ENCODE measurements at regions not wholly inside any gene's neighbourhood (a gene's known extent, or its start where the extent isn't known, plus 50 kb on each side); places are given as distances from the start of the nearest gene placed in this dataset.

DNA sequence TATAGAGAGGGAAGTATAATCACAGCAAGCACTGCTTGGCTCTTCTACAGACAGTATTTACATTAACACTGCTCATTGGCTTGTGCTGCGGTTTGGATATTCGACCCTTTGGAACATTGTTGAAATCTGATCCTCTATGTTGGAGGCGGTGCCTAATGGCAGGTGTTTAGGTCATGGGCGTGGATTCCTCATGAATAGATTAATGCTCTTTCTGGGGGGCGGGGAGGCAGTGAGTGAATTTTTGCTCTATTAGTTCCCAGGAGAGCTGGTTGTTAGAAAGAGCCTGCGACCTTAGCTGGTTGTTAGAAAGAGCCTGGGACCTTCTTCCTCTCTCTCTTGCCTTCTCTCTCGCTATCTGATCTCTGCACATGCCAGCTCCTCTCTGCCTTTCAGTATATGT lies 77.3 kb upstream of the SVIL start:
- DNase-seq = peak; percentile 59
- Histone ChIP-seq H3K9me3 (no peaks in the 10 kb centered on the region; the same call in 1 of the 2 replicates), H3K36me3 (no peaks in the 10 kb centered on the region), H3K27me3 (no peaks in the 10 kb centered on the region), H3K4me3 (ENCODE audit: low read depth, low read length) (no peak overlapping the region), H3K4me1 (no peaks in the 10 kb centered on the region)
- TF ChIP-seq, protein P1, sequence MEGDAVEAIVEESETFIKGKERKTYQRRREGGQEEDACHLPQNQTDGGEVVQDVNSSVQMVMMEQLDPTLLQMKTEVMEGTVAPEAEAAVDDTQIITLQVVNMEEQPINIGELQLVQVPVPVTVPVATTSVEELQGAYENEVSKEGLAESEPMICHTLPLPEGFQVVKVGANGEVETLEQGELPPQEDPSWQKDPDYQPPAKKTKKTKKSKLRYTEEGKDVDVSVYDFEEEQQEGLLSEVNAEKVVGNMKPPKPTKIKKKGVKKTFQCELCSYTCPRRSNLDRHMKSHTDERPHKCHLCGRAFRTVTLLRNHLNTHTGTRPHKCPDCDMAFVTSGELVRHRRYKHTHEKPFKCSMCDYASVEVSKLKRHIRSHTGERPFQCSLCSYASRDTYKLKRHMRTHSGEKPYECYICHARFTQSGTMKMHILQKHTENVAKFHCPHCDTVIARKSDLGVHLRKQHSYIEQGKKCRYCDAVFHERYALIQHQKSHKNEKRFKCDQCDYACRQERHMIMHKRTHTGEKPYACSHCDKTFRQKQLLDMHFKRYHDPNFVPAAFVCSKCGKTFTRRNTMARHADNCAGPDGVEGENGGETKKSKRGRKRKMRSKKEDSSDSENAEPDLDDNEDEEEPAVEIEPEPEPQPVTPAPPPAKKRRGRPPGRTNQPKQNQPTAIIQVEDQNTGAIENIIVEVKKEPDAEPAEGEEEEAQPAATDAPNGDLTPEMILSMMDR (IDR thresholded peaks at IDR 0.05; ENCODE audit: low read depth, low read length) = no peak

DNA sequence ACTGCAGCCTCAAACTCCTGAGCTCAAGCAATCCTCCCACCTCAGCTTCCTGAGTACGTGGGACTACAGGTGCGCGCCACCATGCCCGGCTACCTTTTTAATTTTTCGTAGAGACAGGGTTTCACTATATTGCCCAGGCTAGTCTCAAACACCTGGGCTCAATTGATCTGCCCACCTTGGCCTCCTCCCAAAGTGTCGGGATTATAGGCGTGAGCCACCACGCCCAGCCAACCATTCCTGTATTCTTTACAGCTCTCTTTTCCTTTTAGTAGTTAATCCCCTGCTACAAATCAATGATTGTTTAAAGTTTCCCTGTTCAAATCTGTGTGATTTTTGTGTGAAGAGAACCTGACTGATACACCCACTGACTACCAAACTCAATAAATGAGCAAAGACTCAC lies 75.4 kb upstream of the SVIL start:
- Histone ChIP-seq H3K4me3 (ENCODE audit: low read depth, low read length) (no peak overlapping the region), H3K4me1 (no peaks in the 10 kb centered on the region), H3K27me3 (no peaks in the 10 kb centered on the region), H3K9me3 (no peaks in the 10 kb centered on the region), H3K36me3 (no peaks in the 10 kb centered on the region)
- TF ChIP-seq, protein P1 (IDR thresholded peaks at IDR 0.05; ENCODE audit: low read depth, low read length) = no peak
- no peak for DNase-seq

DNA sequence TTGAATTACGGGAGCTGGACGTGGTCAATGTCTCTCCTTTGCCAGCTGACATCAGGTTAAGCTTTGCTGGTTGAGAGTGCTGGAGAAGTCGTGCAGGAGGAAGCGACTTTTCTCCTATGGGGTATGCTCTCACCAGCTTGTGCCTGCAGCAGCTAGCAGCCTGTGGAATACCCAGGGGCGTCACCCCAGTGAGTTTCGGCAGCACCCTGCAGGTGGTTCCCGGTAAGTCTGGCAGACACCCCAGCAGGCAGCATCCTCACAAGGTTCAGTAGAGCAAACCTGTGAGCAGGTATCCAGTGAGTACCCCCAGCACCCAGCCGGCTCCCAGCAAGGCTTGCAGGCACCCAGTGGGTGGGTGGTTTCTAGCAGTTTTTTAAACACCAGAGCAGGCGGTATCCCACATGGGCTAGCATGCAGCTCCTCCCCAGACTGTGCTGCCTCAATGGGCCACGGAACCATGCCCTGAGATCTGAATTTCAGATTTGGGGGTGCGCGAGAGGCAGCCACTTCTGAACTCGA lies 74.8 kb upstream of the SVIL start:
- Histone ChIP-seq H3K4me1 (no peaks in the 10 kb centered on the region), H3K4me3 (ENCODE audit: low read depth, low read length) (no peak overlapping the region), H3K27me3 (no peaks in the 10 kb centered on the region), H3K9me3 (no peaks in the 10 kb centered on the region), H3K36me3 (no peaks in the 10 kb centered on the region)
- no peak for DNase-seq
- TF ChIP-seq, protein P1 (IDR thresholded peaks at IDR 0.05; ENCODE audit: low read depth, low read length) = no peak

DNA sequence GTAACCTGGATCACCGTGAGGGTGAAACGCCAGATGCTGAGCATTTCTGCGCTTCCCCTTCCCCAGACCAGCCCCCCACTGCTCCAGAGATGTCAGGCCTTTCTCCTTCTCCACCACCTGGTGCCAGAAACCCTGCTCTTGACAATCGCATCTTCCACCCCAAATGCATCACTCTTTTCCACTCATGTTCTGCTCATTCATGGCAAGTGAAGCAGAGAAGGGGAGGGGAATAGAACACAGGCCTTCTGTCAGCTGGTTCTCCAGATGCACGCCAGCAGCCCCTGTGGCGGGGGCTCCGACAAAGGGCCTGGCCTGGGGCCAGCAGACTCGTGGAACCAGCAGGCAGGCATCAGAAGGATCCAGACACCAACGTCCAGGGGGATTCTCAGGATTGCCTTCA lies 68.5 kb upstream of the SVIL start:
- H3K27me3 ChIP-seq = no peaks in the 10 kb centered on the region
- no peak overlapping the region for H3K4me3 ChIP-seq (ENCODE audit: low read depth, low read length)
- no peaks in the 10 kb centered on the region for H3K36me3 ChIP-seq
- TF ChIP-seq, protein P1 (IDR thresholded peaks at IDR 0.05; ENCODE audit: low read depth, low read length) = no peak
- H3K9me3 ChIP-seq = no peaks in the 10 kb centered on the region
- peaks cover 16% of the 10 kb centered on the region for H3K4me1 ChIP-seq
- peak; percentile 93 for DNase-seq

DNA sequence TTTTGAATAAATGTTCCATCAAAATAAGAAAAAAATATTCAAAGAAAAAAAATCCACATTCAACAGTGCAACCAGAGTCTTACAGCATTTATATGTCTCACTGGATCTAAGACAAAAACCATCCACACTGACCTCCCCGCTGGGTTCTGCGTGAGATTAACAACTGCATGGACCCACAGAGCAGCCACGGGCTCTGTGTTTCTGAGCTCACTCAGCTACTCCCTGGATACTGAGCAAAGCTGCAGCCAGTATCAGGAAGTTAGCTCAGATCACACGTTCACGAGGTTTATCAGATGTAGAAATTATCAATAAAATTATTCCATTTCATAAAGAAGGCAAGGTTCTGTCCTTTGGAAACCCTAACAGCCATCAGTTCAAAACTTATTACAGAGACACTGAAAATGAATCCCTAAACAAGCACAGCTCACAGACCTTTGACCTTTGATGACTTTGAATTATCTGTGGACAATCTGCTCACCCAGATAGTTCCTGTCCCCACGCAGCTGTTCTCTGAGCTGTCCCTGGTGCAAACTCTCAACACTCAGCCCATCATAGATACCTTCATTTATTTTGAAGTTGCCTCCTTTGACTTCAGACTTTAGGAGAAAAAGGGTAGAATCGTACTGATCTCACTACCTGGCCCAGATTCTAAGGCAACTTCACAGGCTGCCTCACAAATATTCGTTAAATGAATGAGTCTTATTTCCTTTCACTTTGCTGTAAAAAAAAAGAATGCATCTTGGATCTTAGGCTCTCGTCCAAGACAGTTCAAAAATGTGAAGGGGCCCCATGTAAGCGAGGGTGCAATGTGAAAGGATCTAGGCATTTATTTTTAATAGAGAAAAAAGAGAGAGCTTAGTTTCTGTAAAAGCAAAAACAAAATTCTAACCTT lies 67.7 kb upstream of the SVIL start:
- Histone ChIP-seq H3K9me3 (no peaks in the 10 kb centered on the region), H3K27me3 (no peaks in the 10 kb centered on the region), H3K36me3 (no peaks in the 10 kb centered on the region), H3K4me1 (peaks cover 16% of the 10 kb centered on the region), H3K4me3 (ENCODE audit: low read depth, low read length) (no peak overlapping the region)
- no peak for DNase-seq
- TF ChIP-seq, protein P1 (IDR thresholded peaks at IDR 0.05; ENCODE audit: low read depth, low read length) = no peak

DNA sequence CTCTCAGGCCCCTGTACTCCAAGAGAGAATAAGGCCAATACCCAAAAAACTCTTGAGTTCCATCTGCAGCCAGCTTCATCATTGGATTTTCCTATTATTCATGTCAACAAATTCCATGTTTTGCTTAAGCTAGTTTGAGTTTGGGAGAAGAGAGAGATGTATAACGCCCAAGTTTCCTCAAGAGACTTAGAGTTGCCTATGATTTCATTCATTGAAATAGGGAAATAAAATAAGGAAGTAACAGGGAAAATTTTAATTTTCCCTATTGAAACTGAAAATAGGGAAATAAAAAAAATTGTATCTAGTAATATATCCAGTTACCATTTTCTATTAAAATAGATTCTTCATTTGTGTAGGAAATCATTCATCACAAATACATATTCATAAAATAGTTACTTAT lies 66.5 kb upstream of the SVIL start:
- H3K27me3 ChIP-seq = no peaks in the 10 kb centered on the region
- TF ChIP-seq, protein P1 (IDR thresholded peaks at IDR 0.05; ENCODE audit: low read depth, low read length) = no peak
- no peak overlapping the region for H3K4me3 ChIP-seq (ENCODE audit: low read depth, low read length)

More for the DNA sequence above, 66.5 kb upstream of the SVIL start:
- H3K4me1 ChIP-seq = peaks cover 16% of the 10 kb centered on the region
- no peaks in the 10 kb centered on the region for H3K36me3 ChIP-seq
- no peaks in the 10 kb centered on the region for H3K9me3 ChIP-seq
- no peak for DNase-seq
